Dedifferentiated amniotic fluid mesenchymal stem cell (primary cell): ENCODE measurements at regions not wholly inside any gene's neighbourhood (a gene's known extent, or its start where the extent isn't known, plus 50 kb on each side); places are given as distances from the start of the nearest gene placed in this dataset.

ENCODE experiments used
- DNase-seq: peaks from one replicate; pipeline ENCODE4 v3.0.0-alpha.2; 2016; ENCODE audit errors: extremely low spot score

DNA sequence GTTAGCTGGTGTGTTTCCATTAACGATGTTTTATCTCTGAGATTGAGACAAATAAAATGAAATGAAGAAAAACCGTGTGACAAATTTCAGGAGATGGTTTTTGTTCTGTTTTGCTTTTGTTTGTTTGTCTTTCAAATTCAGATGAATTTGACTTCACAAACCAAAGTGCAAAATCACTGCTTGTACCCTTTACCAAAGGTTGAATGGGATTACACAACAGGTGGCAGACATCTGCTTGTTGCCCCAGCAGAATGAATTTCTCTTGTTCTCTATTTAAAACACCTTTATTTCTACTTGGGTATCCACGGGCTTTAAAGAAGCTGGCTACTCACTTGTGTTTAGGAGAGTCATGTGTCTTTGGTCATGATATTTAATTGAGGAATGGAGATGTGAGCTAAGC is 239.7 kb upstream of the CLNK start:
- no peak for DNase-seq

- no peak for DNase-seq
Observed at GRCh38 chr4:10917566-10917965, 233.0 kb upstream of the CLNK start.

GRCh38 chr4:10898072-10898471 is 213.5 kb upstream of the CLNK start:
- no peak for DNase-seq

DNA sequence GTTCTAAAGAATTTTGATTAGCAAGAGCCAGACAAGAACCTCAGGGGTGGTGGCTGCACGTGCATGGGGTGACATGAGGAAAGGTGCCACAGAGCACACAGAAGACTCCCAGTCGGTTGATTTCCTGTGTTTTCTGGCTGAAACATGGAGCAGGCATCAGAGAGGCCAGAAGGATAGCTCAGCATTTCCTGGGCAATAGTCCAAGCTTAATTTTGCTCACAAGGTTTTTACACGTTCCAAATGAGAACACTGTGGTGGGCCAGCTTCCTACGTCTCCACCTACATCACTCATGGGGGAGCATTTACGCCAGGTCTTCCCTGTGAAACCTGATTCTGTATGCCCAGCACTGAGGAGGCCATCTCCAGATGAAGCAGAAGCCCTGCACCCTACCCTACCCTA is 212.5 kb upstream of the CLNK start:
- no peak for DNase-seq

GRCh38 chr4:10893395-10893794 is 208.8 kb upstream of the CLNK start:
- DNase-seq, result no peak

GRCh38 chr4:10891866-10892265 is 207.3 kb upstream of the CLNK start:
- no peak for DNase-seq

DNA sequence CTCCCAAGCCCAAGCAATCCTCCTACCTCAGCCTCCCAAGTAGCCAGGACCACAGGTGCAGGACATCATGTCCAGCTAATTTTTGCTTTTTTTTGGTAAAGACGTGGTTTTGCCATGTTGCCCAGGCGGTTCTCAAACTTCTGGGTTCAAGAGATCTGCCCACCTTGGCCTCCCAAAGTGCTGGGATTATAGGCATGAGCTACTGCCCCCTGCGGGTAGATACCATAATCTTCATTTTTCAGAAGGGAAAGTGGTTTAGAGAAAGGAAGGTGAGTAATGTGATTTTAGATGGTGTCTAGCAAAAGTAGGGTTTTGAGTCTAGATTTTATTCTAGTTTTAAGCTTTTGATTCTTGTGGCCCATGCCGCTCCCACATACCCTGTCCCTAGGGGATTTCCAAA is 205.3 kb upstream of the CLNK start:
- DNase-seq, result no peak

- DNase-seq, result no peak
Observed at GRCh38 chr4:10879411-10880110, 195.0 kb upstream of the CLNK start.

- no peak for DNase-seq
Observed at GRCh38 chr4:10878861-10879260, 194.3 kb upstream of the CLNK start.

- no peak for DNase-seq
Observed at GRCh38 chr4:10877076-10877475, 192.5 kb upstream of the CLNK start.

- DNase-seq, result no peak
Observed at GRCh38 chr4:10875144-10875799, 190.7 kb upstream of the CLNK start.

DNA sequence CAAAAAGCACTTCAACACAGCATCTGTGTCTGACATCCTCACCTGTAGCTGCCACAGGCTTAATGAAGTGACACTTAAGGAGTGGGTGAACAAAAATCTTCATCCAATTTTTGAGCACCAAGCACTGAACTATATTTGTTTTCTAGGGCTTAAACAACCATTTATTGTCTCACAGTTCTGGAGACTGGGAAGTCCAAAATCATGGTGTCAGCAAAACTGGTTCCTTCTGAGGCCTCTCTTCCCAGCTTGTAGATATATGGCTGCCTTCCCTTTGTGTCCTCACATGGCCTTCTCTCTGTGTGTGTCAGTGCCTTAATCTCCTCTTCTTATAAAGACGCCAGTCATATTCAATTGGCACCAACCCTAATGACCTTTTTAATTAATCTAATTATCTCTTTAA is 189.2 kb upstream of the CLNK start:
- DNase-seq, result no peak

GRCh38 chr4:10872833-10873517 is 188.4 kb upstream of the CLNK start:
- no peak for DNase-seq

GRCh38 chr4:10866666-10867065 is 182.1 kb upstream of the CLNK start:
- no peak for DNase-seq

- DNase-seq, result no peak
Observed at GRCh38 chr4:10861036-10861435, 176.5 kb upstream of the CLNK start.

GRCh38 chr4:10856271-10856782 is 171.8 kb upstream of the CLNK start:
- DNase-seq, result no peak

- no peak for DNase-seq
Observed at GRCh38 chr4:10853196-10853595, 168.6 kb upstream of the CLNK start.

- DNase-seq, result no peak
Observed at GRCh38 chr4:10841697-10842096, 157.1 kb upstream of the CLNK start.

DNA sequence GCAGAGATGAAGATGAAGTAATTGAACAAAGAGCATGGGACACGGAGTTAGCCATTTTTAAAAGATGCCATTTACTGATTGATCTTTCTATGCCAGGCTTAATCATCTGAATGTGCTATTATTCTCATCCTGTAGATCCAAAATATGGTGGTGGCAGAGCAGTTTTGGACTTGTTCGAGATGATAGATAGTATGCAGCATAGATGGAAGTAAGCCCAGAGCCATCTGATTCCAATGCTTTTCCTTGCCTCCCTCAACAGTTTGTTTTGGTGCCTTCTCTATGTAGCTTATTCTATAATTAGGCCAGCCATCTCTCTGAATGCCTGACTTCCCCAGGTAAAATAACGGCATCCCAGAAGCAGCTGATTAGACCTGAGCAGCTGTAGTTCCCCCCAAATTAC is 152.6 kb upstream of the CLNK start:
- DNase-seq, result no peak

- no peak for DNase-seq
Observed at GRCh38 chr4:10832806-10833628, 148.4 kb upstream of the CLNK start.

DNA sequence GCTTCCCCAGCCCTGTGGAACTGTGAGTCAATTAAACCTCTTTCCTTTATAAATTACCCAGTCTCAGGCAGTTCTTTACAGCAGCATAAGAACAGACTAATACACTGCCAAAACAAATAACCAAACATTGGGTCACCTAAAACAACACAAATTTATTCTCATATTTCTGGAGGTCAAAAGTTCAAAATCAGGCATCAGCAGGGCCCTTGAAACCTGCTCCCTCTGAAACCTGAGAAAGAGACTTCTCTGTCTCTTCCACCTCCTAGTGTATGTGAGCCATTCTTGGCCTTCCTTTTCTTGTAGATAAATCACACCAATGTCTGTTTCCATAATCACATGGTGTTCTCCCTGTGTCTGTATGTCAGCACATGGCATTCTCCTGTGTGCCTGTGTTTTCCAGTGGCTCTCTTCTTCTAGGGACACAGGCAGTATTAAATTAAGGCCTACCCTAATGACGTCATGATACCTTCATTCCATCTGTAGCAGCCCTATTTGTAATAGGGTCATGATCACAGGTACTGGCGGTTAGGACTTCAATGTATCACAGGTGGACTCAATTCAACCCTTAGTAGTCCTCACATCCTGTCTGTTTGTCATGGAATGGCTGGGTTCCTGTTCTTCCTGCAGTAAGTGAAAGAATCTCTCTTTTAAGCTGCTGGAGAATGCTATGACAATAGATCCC is 147.3 kb upstream of the CLNK start:
- no peak for DNase-seq
